Stimulated activated CD4-positive, alpha-beta T cell treated with anti-CD3 and anti-CD28 coated beads, Interleukin-4, amount 100 ng/mL, for 1 hour (primary cell): ENCODE measurements at regions not wholly inside any gene's neighbourhood (a gene's known extent, or its start where the extent isn't known, plus 50 kb on each side); places are given as distances from the start of the nearest gene placed in this dataset.
"Not testable (repeated sequence)": the region's sequence is repeated elsewhere in the genome, so short reads cannot be mapped to it uniquely, and the experiment has no call there.

Experiments used
- DNase-seq: peaks from one replicate; pipeline ENCODE4 v3.0.0-alpha.2; 2020

- DNase-seq = no peak
Measured at GRCh38 chr6:145266432-145267075, 468.8 kb downstream of the EPM2A start.

- DNase-seq = no peak
Measured at GRCh38 chr6:145267076-145267867, 468.0 kb downstream of the EPM2A start.

- no peak for DNase-seq
Measured at GRCh38 chr6:145270464-145270863, 464.9 kb downstream of the EPM2A start.

GRCh38 chr6:145271040-145271439 lies 464.3 kb downstream of the EPM2A start:
- no peak for DNase-seq

GRCh38 chr6:145271577-145271976 lies 463.7 kb downstream of the EPM2A start:
- no peak for DNase-seq

- no peak for DNase-seq
Measured at GRCh38 chr6:145272246-145272645, 463.1 kb downstream of the EPM2A start.

GRCh38 chr6:145273136-145273535 lies 462.2 kb downstream of the EPM2A start:
- DNase-seq = no peak

GRCh38 chr6:145274083-145274482 lies 461.2 kb downstream of the EPM2A start:
- no peak for DNase-seq

GRCh38 chr6:145275019-145275418 lies 460.3 kb downstream of the EPM2A start:
- DNase-seq = no peak

- DNase-seq = no peak
Measured at GRCh38 chr6:145275787-145276186, 459.5 kb downstream of the EPM2A start.

GRCh38 chr6:145276756-145277155 lies 458.6 kb downstream of the EPM2A start:
- no peak for DNase-seq

GRCh38 chr6:145277358-145278086 lies 457.8 kb downstream of the EPM2A start:
- no peak for DNase-seq

- no peak for DNase-seq
Measured at GRCh38 chr6:145278163-145278807, 457.0 kb downstream of the EPM2A start.

- DNase-seq = no peak
Measured at GRCh38 chr6:145279551-145279950, 455.8 kb downstream of the EPM2A start.

GRCh38 chr6:145279993-145280392 lies 455.3 kb downstream of the EPM2A start:
- no peak for DNase-seq

- not testable (repeated sequence) for DNase-seq
Measured at GRCh38 chr6:145283209-145283608, 452.1 kb downstream of the EPM2A start.

GRCh38 chr6:145283856-145284255 lies 451.5 kb downstream of the EPM2A start:
- DNase-seq = no peak

- no peak for DNase-seq
Measured at GRCh38 chr6:145286916-145287315, 448.4 kb downstream of the EPM2A start.

- DNase-seq = no peak
Measured at GRCh38 chr6:145289573-145289972, 445.7 kb downstream of the EPM2A start.

GRCh38 chr6:145290122-145290521 lies 445.2 kb downstream of the EPM2A start:
- DNase-seq = no peak

- DNase-seq = no peak
Measured at GRCh38 chr6:145292066-145292465, 443.3 kb downstream of the EPM2A start.

- DNase-seq = no peak
Measured at GRCh38 chr6:145294942-145295341, 440.4 kb downstream of the EPM2A start.

- no peak for DNase-seq
Measured at GRCh38 chr6:145295746-145296145, 439.6 kb downstream of the EPM2A start.
